ENCODE measurements at regions not wholly inside any gene's neighbourhood (a gene's known extent, or its start where the extent isn't known, plus 50 kb on each side); places are given as distances from the start of the nearest gene placed in this dataset.

GRCh38 chr2:195370167-195370943 is 286.7 kb upstream of the SLC39A10 start (continued):
- TF ChIP-seq FOXK1 (CRISPR knock-in tag; IDR thresholded peaks at IDR 0.05): no peak
- TF ChIP-seq ZNF138 (CRISPR knock-in tag; conservative IDR thresholded peaks at IDR 0.05): no peak
- TF ChIP-seq ZNF121 (CRISPR knock-in tag; IDR thresholded peaks at IDR 0.05): no peak
- no peak for TF ChIP-seq ZMAT4 (CRISPR knock-in tag; IDR thresholded peaks at IDR 0.05)
- TF ChIP-seq TEAD4 (CRISPR knock-in tag; IDR thresholded peaks at IDR 0.05): no peak
- TF ChIP-seq ZNF396 (CRISPR knock-in tag; IDR thresholded peaks at IDR 0.05; ENCODE audit: borderline replicate concordance): no peak
- no peak for TF ChIP-seq AFF4 (CRISPR knock-in tag; IDR thresholded peaks at IDR 0.05; ENCODE audit: borderline replicate concordance)

- TF ChIP-seq ZNF423 (CRISPR knock-in tag; IDR thresholded peaks at IDR 0.05): no peak
- no peak for TF ChIP-seq NR1H2 (CRISPR knock-in tag; IDR thresholded peaks at IDR 0.05)
- TF ChIP-seq PREB (CRISPR knock-in tag; IDR thresholded peaks at IDR 0.05; ENCODE audit: borderline replicate concordance): no peak
- TF ChIP-seq HMGA2 (CRISPR knock-in tag; IDR thresholded peaks at IDR 0.05): no peak
- no peak for TF ChIP-seq NFE2L1 (CRISPR knock-in tag; IDR thresholded peaks at IDR 0.05)
- no peak for TF ChIP-seq AFF4 (CRISPR knock-in tag; IDR thresholded peaks at IDR 0.05; ENCODE audit: borderline replicate concordance)
- no peak for TF ChIP-seq ZNF396 (CRISPR knock-in tag; IDR thresholded peaks at IDR 0.05; ENCODE audit: borderline replicate concordance)
- TF ChIP-seq ZBTB21 (CRISPR knock-in tag; IDR thresholded peaks at IDR 0.05; ENCODE audit: borderline replicate concordance): no peak
- ChIA-PET CTCF (no interaction called here), POLR2A (no interaction called here)
- ATAC-seq (no peak), DNase-seq (ENCODE audit: low spot score) (no peak)
- Mint-ChIP-seq H3K9me3 (peaks cover 19% of the 10 kb centered on the region), H3K27me3 (ENCODE audit: low read depth) (no peaks in the 10 kb centered on the region), H3K4me1 (no peaks in the 10 kb centered on the region), H3K4me3 (no peak overlapping the region), H3K27ac (no peak overlapping the region), H3K36me3 (no peaks in the 10 kb centered on the region)
Observed at GRCh38 chr2:195369218-195369587, 287.8 kb upstream of the SLC39A10 start.

Measured in WTC11 (cell line).